Adrenal gland (tissue), 5 donors: ENCODE measurements at regions not wholly inside any gene's neighbourhood (a gene's known extent, or its start where the extent isn't known, plus 50 kb on each side); places are given as distances from the start of the nearest gene placed in this dataset.

ENCODE experiments used
- POLR2A ChIP-seq, 2 donors: fragments of 450-650 bp; IDR thresholded peaks; one replicate each; pipeline ENCODE4 v1.6.1; 2017; ENCODE audit warnings: antibody characterized with exemption in 2 of 2, mild to moderate bottlenecking in 2 of 2, moderate library complexity in 1 of 2
- TF ChIP-seq, protein P1 (sequence below), 6 experiments: fragments of 450-650 bp in 4 of 6; fragments of 200-600 bp in 2 of 6; sonication (generic) in 1 of 6; IDR thresholded peaks; 1 replicate in 5 of 6; 2 replicates in 1 of 6; pipeline versions ENCODE4 v1.5.1 to v1.8.0; 2016 to 2021; ENCODE audit warnings: antibody characterized with exemption in 6 of 6, mild to moderate bottlenecking in 2 of 6, moderate library complexity in 1 of 6
- donor health status: DM: no; HTN: no; CAD: no.

DNA sequence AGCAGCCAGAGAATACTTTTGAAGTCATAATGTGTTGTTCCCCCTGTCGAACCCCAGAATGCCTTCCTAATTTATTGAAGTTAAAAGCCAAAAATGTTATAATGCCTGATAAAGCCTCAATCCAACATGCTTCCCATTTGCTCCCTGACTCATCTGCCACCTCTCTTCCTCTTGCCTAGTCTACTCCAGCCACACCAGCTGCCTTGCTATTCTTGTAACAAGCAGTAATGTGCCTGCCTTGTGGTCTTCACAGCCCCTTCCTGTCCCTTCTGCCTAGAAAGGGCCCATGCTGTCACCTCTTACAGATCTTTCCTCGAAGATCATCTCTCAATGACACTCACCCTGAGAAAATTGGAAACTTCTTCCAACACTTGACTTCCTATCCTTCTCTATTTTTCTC lies 231.6 kb upstream of the CDH2 start:
- TF ChIP-seq POLR2A (IDR thresholded peaks at IDR 0.05), result no peak
- TF ChIP-seq, protein P1, sequence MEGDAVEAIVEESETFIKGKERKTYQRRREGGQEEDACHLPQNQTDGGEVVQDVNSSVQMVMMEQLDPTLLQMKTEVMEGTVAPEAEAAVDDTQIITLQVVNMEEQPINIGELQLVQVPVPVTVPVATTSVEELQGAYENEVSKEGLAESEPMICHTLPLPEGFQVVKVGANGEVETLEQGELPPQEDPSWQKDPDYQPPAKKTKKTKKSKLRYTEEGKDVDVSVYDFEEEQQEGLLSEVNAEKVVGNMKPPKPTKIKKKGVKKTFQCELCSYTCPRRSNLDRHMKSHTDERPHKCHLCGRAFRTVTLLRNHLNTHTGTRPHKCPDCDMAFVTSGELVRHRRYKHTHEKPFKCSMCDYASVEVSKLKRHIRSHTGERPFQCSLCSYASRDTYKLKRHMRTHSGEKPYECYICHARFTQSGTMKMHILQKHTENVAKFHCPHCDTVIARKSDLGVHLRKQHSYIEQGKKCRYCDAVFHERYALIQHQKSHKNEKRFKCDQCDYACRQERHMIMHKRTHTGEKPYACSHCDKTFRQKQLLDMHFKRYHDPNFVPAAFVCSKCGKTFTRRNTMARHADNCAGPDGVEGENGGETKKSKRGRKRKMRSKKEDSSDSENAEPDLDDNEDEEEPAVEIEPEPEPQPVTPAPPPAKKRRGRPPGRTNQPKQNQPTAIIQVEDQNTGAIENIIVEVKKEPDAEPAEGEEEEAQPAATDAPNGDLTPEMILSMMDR (IDR thresholded peaks at IDR 0.05), result no peak
